Spleen (tissue), 11 donors: ENCODE measurements at regions not wholly inside any gene's neighbourhood (a gene's known extent, or its start where the extent isn't known, plus 50 kb on each side); places are given as distances from the start of the nearest gene placed in this dataset.

Experiments used
- DNase-seq: peaks from one replicate; pipeline ENCODE4 v3.0.0-alpha.2; 2020
- H3K27ac ChIP-seq, 8 donors: fragments of 200-600 bp; sonication (generic) in 7 of 8; 1 replicate in 4 of 8; 2 replicates in 4 of 8; pipeline versions ENCODE4 v1.5.0 to v1.8.0; 2016 to 2021; ENCODE audit warnings: inconsistent platforms in 4 of 8, mild to moderate bottlenecking in 4 of 8, moderate library complexity in 1 of 8
- H3K27me3 ChIP-seq, 7 donors: fragments of 200-600 bp; sonication (generic) in 6 of 7; replicated peaks in 1 of 7; 1 replicate in 4 of 7; 2 replicates in 3 of 7; pipeline versions ENCODE4 v1.5.0 to v1.8.0; 2016 to 2021; ENCODE audit warnings: inconsistent platforms in 3 of 7, mild to moderate bottlenecking in 1 of 7
- H3K36me3 ChIP-seq, 6 donors: fragments of 200-600 bp; sonication (generic) in 5 of 6; 1 replicate in 4 of 6; 2 replicates in 2 of 6; pipeline versions ENCODE4 v1.5.0 to v1.8.0; 2016 to 2021; ENCODE audit warnings: inconsistent platforms in 2 of 6
- H3K4me1 ChIP-seq, 6 donors: fragments of 200-600 bp; sonication (generic) in 5 of 6; 1 replicate in 3 of 6; 2 replicates in 3 of 6; pipeline versions ENCODE4 v1.5.0 to v1.8.0; 2016 to 2021; ENCODE audit warnings: inconsistent platforms in 3 of 6
- H3K4me3 ChIP-seq, 8 donors: fragments of 200-600 bp; sonication (generic) in 7 of 8; 1 replicate in 4 of 8; 2 replicates in 4 of 8; pipeline versions ENCODE4 v1.5.0 to v1.8.0; 2016 to 2021; ENCODE audit warnings: inconsistent platforms in 4 of 8, mild to moderate bottlenecking in 4 of 8, moderate library complexity in 2 of 8
- H3K9me3 ChIP-seq, 8 donors: fragments of 200-600 bp; sonication (generic) in 7 of 8; 1 replicate in 4 of 8; 2 replicates in 4 of 8; pipeline versions ENCODE4 v1.5.0 to v1.8.0; 2016 to 2021; ENCODE audit warnings: inconsistent platforms in 4 of 8
- CTCF ChIP-seq, 11 experiments: fragments of 200-600 bp in 7 of 11; fragments of 450-650 bp in 4 of 11; sonication (generic) in 4 of 11; IDR thresholded peaks in 8 of 11; conservative IDR thresholded peaks in 3 of 11; 1 replicate in 7 of 11; 2 replicates in 4 of 11; pipeline versions ENCODE4 v1.4.0 to v1.8.0; 2016 to 2021; ENCODE audit warnings: antibody characterized with exemption in 11 of 11, inconsistent platforms in 4 of 11, mild to moderate bottlenecking in 1 of 11
- POLR2A ChIP-seq, 3 donors: fragments of 450-650 bp; IDR thresholded peaks; one replicate each; pipeline ENCODE4 v1.5.1; 2017; ENCODE audit warnings: antibody characterized with exemption in 3 of 3, mild to moderate bottlenecking in 1 of 3
- POLR2AphosphoS5 ChIP-seq, 3 donors: sonication (generic); formaldehyde crosslinking; IDR thresholded peaks; one replicate each; pipeline ENCODE4 v1.5.1; 2017; ENCODE audit warnings: antibody characterized with exemption in 3 of 3
- WGBS, 5 donors: extraction: QIAGEN DNeasy Blood & Tissue Kit in 3 of 5; methylation state at CpG; one replicate each; pipeline versions ENCODE4 v1.1.5 to v1.1.7; 2013 to 2018; 5-methylcytosine and 5-hydroxymethylcytosine counted together
- intact Hi-C: fragments of 100-400 bp; cut with DNase I; formaldehyde crosslinking; loops from one replicate; pipeline ENCODE4 v1.15.0; 2023; ENCODE audit warnings: low total_unique reads
- donor health status: healthy with polysubstance abuse.
- donor health status: DM: no; HTN: no; CAD: no; lungs with moderate emphysema.
- donor health status: DM: no; HTN: no; CAD: no.
- donor health status: Bipolar disorder and iron deficiency.
- donor health status: healthy.
- donor health status: DM: no; HTN: no; CAD: no.
- donor health status: DM: yes; HTN: yes; CAD: no.

GRCh38 chr17:34126496-34126895 lies 128.6 kb upstream of the CCL2 start:
- no peak for DNase-seq
- intact Hi-C loops: no loop called here
- Histone ChIP-seq H3K27me3 (peaks cover 0 to 67% (median 6%) of the 10 kb centered on the region in 7 donors), H3K27ac (no peak overlapping the region), H3K4me3 (no peak overlapping the region), H3K9me3 (no peaks in the 10 kb centered on the region), H3K4me1 (no peaks in the 10 kb centered on the region), H3K36me3 (no peaks in the 10 kb centered on the region)
- no peak for TF ChIP-seq POLR2AphosphoS5 (IDR thresholded peaks at IDR 0.05)
- WGBS, 5 donors: 74 to 88% (median 83%) methylated on average over 6 to 7 of the region's 7 CpGs

GRCh38 chr17:34126965-34127364 lies 128.1 kb upstream of the CCL2 start:
- no peaks in the 10 kb centered on the region for H3K36me3 ChIP-seq
- 46 to 64% (median 58%) methylated on average over 3 of the region's 3 CpGs for WGBS, 5 donors
- TF ChIP-seq POLR2AphosphoS5 (IDR thresholded peaks at IDR 0.05) (no peak), POLR2A (IDR thresholded peaks at IDR 0.05) (no peak), CTCF (IDR thresholded peaks at IDR 0.05 in 8 of 11, conservative IDR thresholded peaks at IDR 0.05 in 3 of 11) (no peak)
- no peaks in the 10 kb centered on the region for H3K4me1 ChIP-seq
- H3K4me3 ChIP-seq: no peak overlapping the region
- peaks cover 0 to 64% (median 5%) of the 10 kb centered on the region in 7 donors for H3K27me3 ChIP-seq
- no peak overlapping the region for H3K27ac ChIP-seq
- intact Hi-C loops: no loop called here
- no peaks in the 10 kb centered on the region for H3K9me3 ChIP-seq
- no peak for DNase-seq

GRCh38 chr17:34130544-34130943 lies 124.5 kb upstream of the CCL2 start:
- intact Hi-C loops: no loop called here
- peaks cover 0 to 58% (median 0%) of the 10 kb centered on the region in 7 donors for H3K27me3 ChIP-seq
- no peak overlapping the region for H3K27ac ChIP-seq
- no peaks in the 10 kb centered on the region for H3K36me3 ChIP-seq
- no peaks in the 10 kb centered on the region for H3K9me3 ChIP-seq
- H3K4me1 ChIP-seq: no peaks in the 10 kb centered on the region
- WGBS, 5 donors: 59 to 74% (median 60%) methylated on average over 2 of the region's 2 CpGs
- no peak for TF ChIP-seq POLR2A (IDR thresholded peaks at IDR 0.05)
- no peak for TF ChIP-seq CTCF (IDR thresholded peaks at IDR 0.05 in 8 of 11, conservative IDR thresholded peaks at IDR 0.05 in 3 of 11)
- TF ChIP-seq POLR2AphosphoS5 (IDR thresholded peaks at IDR 0.05): no peak
- H3K4me3 ChIP-seq: no peak overlapping the region
- DNase-seq: no peak

- DNase-seq: no peak
- Histone ChIP-seq H3K4me3 (no peak overlapping the region), H3K27ac (no peak overlapping the region), H3K27me3 (peaks cover 0 to 55% (median 0%) of the 10 kb centered on the region in 7 donors), H3K4me1 (no peaks in the 10 kb centered on the region), H3K36me3 (no peaks in the 10 kb centered on the region), H3K9me3 (no peaks in the 10 kb centered on the region)
- TF ChIP-seq CTCF (IDR thresholded peaks at IDR 0.05 in 8 of 11, conservative IDR thresholded peaks at IDR 0.05 in 3 of 11): no peak
- no peak for TF ChIP-seq POLR2AphosphoS5 (IDR thresholded peaks at IDR 0.05)
- no peak for TF ChIP-seq POLR2A (IDR thresholded peaks at IDR 0.05)
- intact Hi-C loops: no loop called here
- 68 to 84% (median 79%) methylated on average over 2 to 3 of the region's 3 CpGs for WGBS, 5 donors
These were observed 123.7 kb upstream of the CCL2 start for GRCh38 chr17:34131386-34131785.

GRCh38 chr17:34133350-34133749 lies 121.7 kb upstream of the CCL2 start:
- H3K9me3 ChIP-seq: no peaks in the 10 kb centered on the region
- H3K27me3 ChIP-seq: peaks cover 0 to 52% (median 0%) of the 10 kb centered on the region in 7 donors
- intact Hi-C loops: no loop called here
- no peak for DNase-seq
- no peak overlapping the region for H3K27ac ChIP-seq
- 64 to 83% (median 76%) methylated on average over 2 of the region's 2 CpGs; no CpG with 5 or more reads in 1 of the 5 donors for WGBS, 5 donors
- H3K4me1 ChIP-seq: no peaks in the 10 kb centered on the region
- no peaks in the 10 kb centered on the region for H3K36me3 ChIP-seq
- no peak for TF ChIP-seq POLR2AphosphoS5 (IDR thresholded peaks at IDR 0.05)
- no peak for TF ChIP-seq CTCF (IDR thresholded peaks at IDR 0.05 in 8 of 11, conservative IDR thresholded peaks at IDR 0.05 in 3 of 11)
- TF ChIP-seq POLR2A (IDR thresholded peaks at IDR 0.05): no peak
- H3K4me3 ChIP-seq: no peak overlapping the region
